Non-pigmented ciliary epithelial cell (primary cell): ENCODE measurements at regions not wholly inside any gene's neighbourhood (a gene's known extent, or its start where the extent isn't known, plus 50 kb on each side); places are given as distances from the start of the nearest gene placed in this dataset.

Source experiments
- DNase-seq: peaks from one replicate; pipeline ENCODE4 v3.0.0-alpha.2; 2010; ENCODE audit warnings: low read depth

GRCh38 chr11:23947883-23948282 lies 549.0 kb upstream of the LUZP2 start:
- no peak for DNase-seq

DNA sequence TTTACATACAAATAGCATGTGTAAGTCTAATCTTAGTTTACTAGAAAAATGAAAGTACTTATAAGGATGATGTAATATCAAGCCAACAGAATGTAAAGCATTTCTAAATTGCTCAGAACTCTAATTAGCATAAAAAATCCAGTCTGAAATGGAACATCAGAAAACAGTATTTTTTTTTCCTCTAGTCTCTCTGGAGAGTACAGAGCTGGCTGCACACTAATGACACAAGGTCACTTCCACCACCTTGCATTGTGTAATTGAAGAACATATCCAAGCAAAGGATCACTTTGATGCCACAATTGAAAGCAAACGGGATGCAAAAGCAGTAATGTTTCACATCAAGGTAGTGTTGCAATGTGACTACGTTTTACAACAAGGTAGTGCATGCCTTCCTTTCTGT lies 548.0 kb upstream of the LUZP2 start:
- DNase-seq = no peak

DNA sequence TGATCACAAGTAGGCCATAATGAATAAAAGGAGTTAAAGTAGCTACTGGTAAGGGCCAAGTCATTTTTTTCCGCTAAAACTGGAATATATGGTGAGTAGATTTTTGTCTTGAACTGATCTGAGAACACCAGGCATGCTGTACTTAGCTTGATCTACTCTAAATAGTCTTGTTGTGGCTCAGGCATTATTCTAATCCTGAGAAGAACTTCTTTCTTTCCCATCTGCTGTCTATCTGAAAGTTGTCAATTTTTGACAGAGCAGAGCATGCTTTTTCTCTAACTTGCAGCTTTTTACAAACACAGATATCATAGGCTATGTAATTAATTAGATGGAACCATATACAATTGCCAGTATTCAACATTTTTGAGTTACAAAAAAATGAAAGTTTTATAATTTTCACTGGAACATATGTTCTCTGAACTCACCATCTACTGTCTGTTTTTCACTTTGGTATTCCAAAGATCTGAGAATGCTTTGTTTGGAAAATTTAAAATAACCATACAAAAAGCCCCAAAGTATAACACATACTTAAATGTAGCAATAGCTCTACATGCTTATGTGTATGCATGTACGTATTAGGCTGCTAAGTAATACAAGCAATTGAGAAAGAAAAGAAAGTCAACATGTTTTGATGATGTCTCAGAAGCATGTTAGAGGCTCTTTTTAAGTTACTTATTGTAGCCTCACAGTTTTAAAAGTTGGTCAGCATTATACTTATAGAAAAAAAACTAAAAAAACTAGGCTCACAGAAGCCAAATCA lies 542.7 kb upstream of the LUZP2 start:
- DNase-seq = no peak

GRCh38 chr11:23954730-23955129 lies 542.1 kb upstream of the LUZP2 start:
- DNase-seq = no peak

DNA sequence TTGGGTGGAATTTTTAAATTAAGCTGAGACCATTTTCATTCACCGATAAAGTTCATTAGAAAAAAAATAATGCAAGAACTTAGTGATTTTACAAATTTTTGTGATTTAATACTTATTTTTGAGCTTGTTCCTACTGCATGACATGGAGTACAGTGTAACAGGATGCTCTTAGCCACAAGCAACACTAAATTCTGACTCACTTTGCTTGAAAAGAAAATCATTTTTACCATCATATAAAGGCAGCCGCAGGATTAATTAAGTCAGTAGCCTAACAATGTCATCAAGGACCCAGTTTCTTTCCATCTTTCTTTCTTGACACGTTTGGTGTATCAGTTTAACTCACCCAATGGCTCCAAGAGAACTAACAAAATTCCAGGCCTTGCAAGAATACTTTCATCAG lies 540.3 kb upstream of the LUZP2 start:
- DNase-seq = no peak

- no peak for DNase-seq
Measured at GRCh38 chr11:23957314-23957713, 539.5 kb upstream of the LUZP2 start.

- DNase-seq = no peak
Measured at GRCh38 chr11:23959462-23959861, 537.4 kb upstream of the LUZP2 start.

- no peak for DNase-seq
Measured at GRCh38 chr11:23961503-23962338, 535.1 kb upstream of the LUZP2 start.

- DNase-seq = no peak
Measured at GRCh38 chr11:23973244-23973643, 523.6 kb upstream of the LUZP2 start.

- no peak for DNase-seq
Measured at GRCh38 chr11:23974051-23974450, 522.8 kb upstream of the LUZP2 start.

GRCh38 chr11:23974601-23975000 lies 522.3 kb upstream of the LUZP2 start:
- DNase-seq = no peak

DNA sequence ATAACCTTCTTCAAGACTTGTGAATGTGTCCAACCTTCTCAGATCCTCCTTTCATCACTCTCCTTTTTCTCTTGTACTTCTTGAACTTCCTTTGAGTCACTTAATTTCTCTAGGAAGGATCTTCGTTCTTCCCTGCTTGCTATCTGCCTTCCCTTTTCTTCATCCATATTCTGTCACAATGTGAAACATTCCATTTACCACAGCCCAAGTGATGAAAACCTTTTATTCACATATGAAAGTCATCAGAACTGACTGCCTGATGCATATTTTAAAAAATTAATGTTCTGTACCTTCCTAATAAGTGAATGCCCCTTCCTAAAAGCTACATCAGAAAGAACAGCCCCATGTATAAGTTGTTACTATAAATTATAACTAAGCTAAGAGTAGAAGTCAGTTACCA lies 520.4 kb upstream of the LUZP2 start:
- no peak for DNase-seq

DNA sequence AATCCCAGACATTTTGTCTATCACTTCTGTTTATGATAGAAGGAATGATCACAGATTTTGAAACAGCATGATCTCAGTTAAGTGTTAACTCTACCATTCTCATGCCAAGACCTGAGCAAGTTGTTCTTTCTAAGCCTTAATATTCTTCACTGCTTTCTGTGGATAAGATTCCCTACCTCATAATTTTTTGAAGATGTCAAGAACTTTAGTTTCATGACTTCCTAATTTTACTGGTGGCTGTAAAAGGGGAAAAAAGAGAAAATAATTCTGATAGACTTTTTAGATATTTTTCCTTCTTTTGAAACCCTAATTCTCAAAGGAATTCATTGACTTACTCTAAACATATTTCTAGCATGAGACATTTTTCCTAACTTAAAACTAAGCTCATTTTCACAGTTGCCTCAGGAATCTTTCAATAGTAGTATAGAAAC lies 520.0 kb upstream of the LUZP2 start:
- DNase-seq = no peak

DNA sequence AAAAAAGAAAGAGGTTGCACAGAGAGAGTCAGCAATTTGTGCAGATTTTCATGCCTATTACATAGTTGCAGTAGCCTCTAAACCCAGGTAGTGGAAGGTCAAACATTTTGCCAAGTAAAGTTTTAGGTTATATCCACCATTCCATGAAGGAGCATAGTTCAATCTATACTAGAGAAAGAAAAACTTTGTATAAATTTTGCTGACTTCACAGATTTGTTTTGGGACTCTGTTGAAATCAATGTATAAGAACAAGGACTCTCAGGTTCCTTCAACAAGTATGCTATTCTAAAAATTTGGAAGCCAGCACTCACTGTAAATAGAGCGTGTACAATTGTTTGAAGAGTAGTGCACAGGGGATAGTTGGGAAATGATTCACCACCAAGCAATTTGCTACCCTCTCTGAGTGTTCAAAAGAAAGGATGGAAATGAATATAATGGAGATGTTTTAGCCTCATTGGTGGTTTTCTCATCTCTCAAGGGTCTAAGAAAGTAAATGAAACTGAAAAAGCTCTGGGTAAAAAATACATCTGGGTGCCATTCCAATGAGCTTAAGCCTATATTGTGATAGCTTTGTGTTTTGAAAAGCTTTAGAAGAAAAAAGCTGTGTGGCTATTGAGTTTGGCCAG lies 508.4 kb upstream of the LUZP2 start:
- peak; percentile 55 for DNase-seq

DNA sequence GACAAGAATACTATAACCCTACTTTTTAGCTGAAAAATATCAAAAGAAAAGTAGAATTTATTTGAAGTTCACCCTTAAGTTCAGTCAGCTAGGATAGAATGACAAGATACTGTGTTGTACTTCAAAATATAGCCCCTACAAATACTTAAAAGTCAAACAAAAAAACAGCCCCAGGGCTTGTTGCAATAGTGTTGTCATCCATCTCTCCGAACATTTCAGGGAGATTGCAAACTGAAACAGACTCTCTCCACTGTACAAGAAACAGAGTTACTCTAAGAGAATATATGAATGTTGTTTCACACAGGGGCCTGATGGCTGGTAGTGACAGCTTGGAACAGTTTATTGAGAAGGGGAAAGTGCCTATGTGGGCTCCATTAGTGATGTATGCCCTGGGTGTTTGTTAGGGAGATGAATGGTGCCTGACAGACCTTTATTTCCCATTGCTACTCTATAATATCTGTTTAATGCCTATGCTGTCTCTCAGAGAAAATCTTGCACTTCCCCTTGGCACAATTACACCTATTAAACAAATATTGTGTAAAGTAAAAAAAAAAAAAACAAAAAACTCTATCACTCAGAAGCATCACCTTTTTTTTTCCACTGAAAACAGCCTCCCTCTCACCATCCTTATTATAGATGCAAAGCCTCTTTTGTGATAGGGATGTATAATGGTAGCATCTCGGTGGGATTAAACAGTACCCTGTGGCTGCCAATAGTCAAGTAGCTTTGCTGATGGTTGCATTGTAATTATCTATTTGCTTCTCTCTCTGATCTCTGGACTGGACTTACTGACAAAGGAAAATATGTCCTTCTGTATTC lies 506.3 kb upstream of the LUZP2 start:
- no peak for DNase-seq

DNA sequence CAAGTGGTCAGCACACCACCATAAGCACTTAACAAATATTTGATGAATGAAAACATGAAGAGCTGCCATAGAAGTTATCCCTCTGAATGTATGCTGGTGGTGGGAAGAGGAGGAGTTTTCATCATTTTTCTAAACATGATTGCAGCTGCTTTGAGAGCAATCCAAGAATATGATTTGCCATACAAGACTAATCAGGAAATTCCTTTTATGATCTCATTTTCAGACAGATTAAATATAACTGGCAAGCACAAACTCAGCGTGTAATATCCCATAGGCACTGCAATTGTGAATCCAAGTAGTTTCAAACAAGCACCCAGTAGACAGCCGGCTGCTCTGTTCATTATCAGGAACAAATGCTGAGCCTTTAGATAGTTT lies 505.7 kb upstream of the LUZP2 start:
- DNase-seq = peak; percentile 73

DNA sequence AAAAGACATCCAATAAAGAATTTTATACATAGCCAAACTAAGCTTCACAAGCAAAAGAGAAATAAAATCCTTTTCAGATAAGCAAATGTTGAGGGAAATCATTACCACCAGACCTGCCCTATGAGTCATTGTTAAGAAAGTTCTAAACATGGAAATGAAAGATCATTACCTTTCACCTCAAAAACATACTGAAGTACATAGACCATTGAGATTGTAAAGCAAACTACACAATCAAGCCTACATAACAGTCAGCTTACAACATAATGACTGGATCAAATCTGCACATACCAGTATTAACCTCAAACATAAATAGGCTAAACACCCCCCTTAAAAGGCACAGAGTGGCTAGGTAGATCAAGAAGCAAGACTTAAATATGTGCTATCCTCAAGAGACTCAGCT lies 501.0 kb upstream of the LUZP2 start:
- peak; percentile 51 for DNase-seq

DNA sequence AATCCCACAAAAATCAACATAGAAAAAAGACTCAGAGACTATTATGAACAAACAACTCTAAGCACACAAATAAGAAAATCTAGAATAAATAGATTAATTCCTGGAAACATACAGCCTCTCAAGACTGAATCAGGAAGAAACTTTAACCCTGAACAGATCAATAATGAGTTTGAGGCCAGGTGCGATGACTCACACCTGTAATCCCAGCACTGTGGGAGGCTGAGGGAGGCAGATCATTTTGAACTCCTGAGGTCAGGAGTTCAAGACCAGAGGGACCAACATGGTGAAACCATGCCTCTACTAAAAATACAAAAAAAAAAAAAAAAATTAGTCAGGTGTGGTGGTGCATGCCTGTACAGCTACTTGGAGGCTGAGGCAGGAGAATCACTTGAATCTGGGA lies 499.5 kb upstream of the LUZP2 start:
- no peak for DNase-seq

- no peak for DNase-seq
Measured at GRCh38 chr11:24005202-24005876, 491.5 kb upstream of the LUZP2 start.

DNA sequence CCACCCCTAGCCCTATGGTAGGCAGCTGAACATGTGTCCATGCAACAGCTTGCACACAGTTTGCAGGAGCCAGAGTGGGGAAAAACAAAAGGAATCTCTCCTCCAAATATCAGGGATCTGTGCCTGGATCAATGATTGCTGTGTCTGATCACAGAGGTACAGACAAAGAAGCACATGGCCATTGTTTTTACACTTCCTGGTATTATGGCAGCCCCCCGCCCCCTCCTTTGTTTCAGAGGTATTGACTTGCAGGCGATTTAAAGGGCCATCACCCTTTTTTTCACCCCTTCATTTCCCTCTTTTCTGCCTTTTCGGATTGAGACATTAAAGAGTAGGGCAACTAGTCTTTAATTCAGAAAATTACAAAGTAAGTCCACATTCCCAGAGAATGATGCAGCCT lies 453.0 kb upstream of the LUZP2 start:
- no peak for DNase-seq

- no peak for DNase-seq
Measured at GRCh38 chr11:24046731-24047130, 450.1 kb upstream of the LUZP2 start.

GRCh38 chr11:24056051-24056450 lies 440.8 kb upstream of the LUZP2 start:
- no peak for DNase-seq
